Astrocyte (in vitro differentiated cells and primary cell): ENCODE measurements at regions not wholly inside any gene's neighbourhood (a gene's known extent, or its start where the extent isn't known, plus 50 kb on each side); places are given as distances from the start of the nearest gene placed in this dataset.

Experiments
- EZH2 ChIP-seq: IDR thresholded peaks from 2 replicates; pipeline ENCODE4 v1.6.1; 2012; ENCODE audit warnings: mild to moderate bottlenecking, low read length, inconsistent platforms; ENCODE audit not compliant: insufficient read depth
- TF ChIP-seq, protein P1 (sequence below): IDR thresholded peaks from 2 replicates; pipeline ENCODE4 v1.5.1; 2011; ENCODE audit warnings: low read depth, mild to moderate bottlenecking, inconsistent platforms, low read length, moderate library complexity; ENCODE audit not compliant: insufficient read depth

- TF ChIP-seq, protein P1, sequence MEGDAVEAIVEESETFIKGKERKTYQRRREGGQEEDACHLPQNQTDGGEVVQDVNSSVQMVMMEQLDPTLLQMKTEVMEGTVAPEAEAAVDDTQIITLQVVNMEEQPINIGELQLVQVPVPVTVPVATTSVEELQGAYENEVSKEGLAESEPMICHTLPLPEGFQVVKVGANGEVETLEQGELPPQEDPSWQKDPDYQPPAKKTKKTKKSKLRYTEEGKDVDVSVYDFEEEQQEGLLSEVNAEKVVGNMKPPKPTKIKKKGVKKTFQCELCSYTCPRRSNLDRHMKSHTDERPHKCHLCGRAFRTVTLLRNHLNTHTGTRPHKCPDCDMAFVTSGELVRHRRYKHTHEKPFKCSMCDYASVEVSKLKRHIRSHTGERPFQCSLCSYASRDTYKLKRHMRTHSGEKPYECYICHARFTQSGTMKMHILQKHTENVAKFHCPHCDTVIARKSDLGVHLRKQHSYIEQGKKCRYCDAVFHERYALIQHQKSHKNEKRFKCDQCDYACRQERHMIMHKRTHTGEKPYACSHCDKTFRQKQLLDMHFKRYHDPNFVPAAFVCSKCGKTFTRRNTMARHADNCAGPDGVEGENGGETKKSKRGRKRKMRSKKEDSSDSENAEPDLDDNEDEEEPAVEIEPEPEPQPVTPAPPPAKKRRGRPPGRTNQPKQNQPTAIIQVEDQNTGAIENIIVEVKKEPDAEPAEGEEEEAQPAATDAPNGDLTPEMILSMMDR, result no peak
- TF ChIP-seq EZH2, result no peak
Measured at GRCh38 chr4:38413524-38414341, 250.3 kb upstream of the KLF3 start.
